T-helper 2 cell treated with Interferon-gamma antibody and Interleukin-4, amounts not matched to agents 5 μg/mL and 100 μg/mL, for 36 hours (primary cell): ENCODE measurements at regions not wholly inside any gene's neighbourhood (a gene's known extent, or its start where the extent isn't known, plus 50 kb on each side); places are given as distances from the start of the nearest gene placed in this dataset.

ENCODE experiments used
- DNase-seq: peaks from one replicate; pipeline ENCODE4 v3.0.0; 2021; ENCODE audit warnings: low spot score
- H3K27ac Mint-ChIP-seq: one replicate; pipeline ENCODE4 v1.8.0; 2021; ENCODE audit warnings: mild to moderate bottlenecking, mixed read lengths
- H3K27me3 Mint-ChIP-seq: one replicate; pipeline ENCODE4 v1.8.0; 2021; ENCODE audit warnings: low read depth, mixed read lengths
- H3K36me3 Mint-ChIP-seq: one replicate; pipeline ENCODE4 v1.8.0; 2021; ENCODE audit warnings: low read depth, mixed read lengths
- H3K4me1 Mint-ChIP-seq: one replicate; pipeline ENCODE4 v1.8.0; 2021; ENCODE audit warnings: low read depth, mixed read lengths
- H3K4me3 Mint-ChIP-seq: one replicate; pipeline ENCODE4 v1.8.0; 2022; ENCODE audit warnings: mild to moderate bottlenecking, moderate library complexity, mixed read lengths
- H3K9me3 Mint-ChIP-seq: one replicate; pipeline ENCODE4 v1.8.0; 2021; ENCODE audit warnings: mixed read lengths

DNA sequence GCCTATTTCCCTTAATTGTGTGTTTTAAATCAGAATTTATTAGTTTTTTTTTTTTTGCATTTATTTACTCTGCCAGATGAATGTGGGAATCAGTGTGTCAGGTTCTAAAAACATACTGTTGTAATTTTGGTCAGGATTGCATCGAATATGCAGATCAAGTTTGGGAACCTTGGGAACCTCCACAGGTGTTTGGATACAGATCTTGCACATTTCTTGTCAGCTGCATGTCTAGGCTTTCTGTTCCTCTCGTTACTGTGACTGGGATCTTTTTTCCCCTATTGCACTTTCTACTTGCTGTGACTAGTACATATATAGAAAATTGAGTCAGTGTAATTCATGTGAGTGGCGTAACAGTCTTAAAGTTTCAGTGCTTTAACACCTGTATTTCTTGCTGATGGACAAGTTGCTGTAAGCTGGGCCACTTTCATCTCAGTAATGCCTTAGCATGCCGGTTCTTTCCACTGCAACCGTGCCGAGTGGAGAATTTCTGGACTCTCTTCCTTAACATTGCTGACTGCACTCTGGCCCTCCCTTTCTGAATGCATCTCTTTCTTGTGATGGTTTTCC is 112.5 kb downstream of the TENT4A start:
- DNase-seq, result no peak

DNA sequence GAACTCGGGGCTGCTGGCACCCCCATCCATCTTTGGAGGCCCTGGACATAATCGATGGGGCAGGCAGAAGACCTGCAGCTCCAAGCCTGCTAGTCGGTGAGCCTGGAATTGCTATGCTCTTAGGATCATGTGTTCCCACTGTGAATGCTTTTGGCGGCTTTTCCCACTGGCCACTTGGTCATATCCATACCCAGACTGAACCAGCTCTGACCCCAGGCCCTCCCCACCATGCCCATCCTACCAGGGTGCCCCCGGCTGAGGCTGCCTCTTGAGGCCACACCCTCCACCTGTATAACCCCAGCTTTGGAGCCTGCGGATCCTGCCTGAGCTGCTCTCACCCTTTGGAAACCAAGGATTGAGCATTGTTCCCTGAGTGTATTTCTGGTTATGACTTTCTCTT is 113.5 kb downstream of the TENT4A start:
- peaks cover 7% of the 10 kb centered on the region for H3K9me3 Mint-ChIP-seq
- no peak overlapping the region for H3K4me3 Mint-ChIP-seq
- peaks cover 12% of the 10 kb centered on the region for H3K27me3 Mint-ChIP-seq
- no peaks in the 10 kb centered on the region for H3K36me3 Mint-ChIP-seq
- DNase-seq, result no peak
- peaks cover 48% of the 10 kb centered on the region for H3K4me1 Mint-ChIP-seq
- H3K27ac Mint-ChIP-seq, result no peak overlapping the region

More for the DNA sequence above, 112.5 kb downstream of the TENT4A start:
- H3K9me3 Mint-ChIP-seq, result peaks cover 7% of the 10 kb centered on the region
- no peak overlapping the region for H3K27ac Mint-ChIP-seq
- peaks cover 41% of the 10 kb centered on the region for H3K4me1 Mint-ChIP-seq
- no peaks in the 10 kb centered on the region for H3K36me3 Mint-ChIP-seq
- H3K4me3 Mint-ChIP-seq, result no peak overlapping the region
- peaks cover 16% of the 10 kb centered on the region for H3K27me3 Mint-ChIP-seq

GRCh38 chr5:6827526-6828219 is 114.4 kb downstream of the TENT4A start:
- DNase-seq, result peak; percentile 67
- Mint-ChIP-seq H3K27me3 (peaks cover 8% of the 10 kb centered on the region), H3K4me1 (peaks cover 56% of the 10 kb centered on the region), H3K36me3 (no peaks in the 10 kb centered on the region), H3K27ac (peak overlapping the region; percentile 92), H3K4me3 (peak overlapping the region; percentile 80), H3K9me3 (peaks cover 7% of the 10 kb centered on the region)

- Mint-ChIP-seq H3K4me3 (peak overlapping the region; percentile 80), H3K27ac (peak overlapping the region; percentile 92), H3K27me3 (no peaks in the 10 kb centered on the region), H3K9me3 (peaks cover 7% of the 10 kb centered on the region), H3K4me1 (peaks cover 55% of the 10 kb centered on the region), H3K36me3 (no peaks in the 10 kb centered on the region)
- peak; percentile 82 for DNase-seq
Measured at GRCh38 chr5:6829150-6829784, 116.0 kb downstream of the TENT4A start.

DNA sequence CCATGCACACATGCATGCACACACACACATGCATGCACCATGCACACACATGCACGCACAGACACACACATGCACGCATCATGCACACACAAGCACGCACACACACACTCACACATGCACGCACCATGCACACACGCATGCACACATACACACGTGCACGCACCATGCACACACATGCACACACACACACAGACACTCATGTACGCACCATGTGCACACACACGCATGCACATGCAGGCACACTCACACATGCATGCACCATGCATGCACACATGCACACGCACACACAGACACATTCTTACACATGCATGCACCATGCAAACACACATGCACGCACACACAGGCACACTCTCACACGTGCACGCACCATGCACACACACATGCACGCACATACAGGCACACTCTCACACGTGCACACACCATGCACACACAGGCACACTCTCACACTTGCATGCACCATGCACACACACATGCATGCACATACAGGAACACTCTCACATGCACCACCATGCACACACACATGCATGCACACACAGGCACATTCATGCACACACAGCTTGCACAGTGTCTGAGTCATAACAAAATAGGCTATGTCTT is 117.5 kb downstream of the TENT4A start:
- H3K4me3 Mint-ChIP-seq, result peak overlapping the region; percentile 55
- no peaks in the 10 kb centered on the region for H3K36me3 Mint-ChIP-seq
- H3K27me3 Mint-ChIP-seq, result no peaks in the 10 kb centered on the region
- DNase-seq, result no peak
- H3K9me3 Mint-ChIP-seq, result peaks cover 11% of the 10 kb centered on the region
- H3K4me1 Mint-ChIP-seq, result peaks cover 55% of the 10 kb centered on the region
- H3K27ac Mint-ChIP-seq, result peak overlapping the region; percentile 67

DNA sequence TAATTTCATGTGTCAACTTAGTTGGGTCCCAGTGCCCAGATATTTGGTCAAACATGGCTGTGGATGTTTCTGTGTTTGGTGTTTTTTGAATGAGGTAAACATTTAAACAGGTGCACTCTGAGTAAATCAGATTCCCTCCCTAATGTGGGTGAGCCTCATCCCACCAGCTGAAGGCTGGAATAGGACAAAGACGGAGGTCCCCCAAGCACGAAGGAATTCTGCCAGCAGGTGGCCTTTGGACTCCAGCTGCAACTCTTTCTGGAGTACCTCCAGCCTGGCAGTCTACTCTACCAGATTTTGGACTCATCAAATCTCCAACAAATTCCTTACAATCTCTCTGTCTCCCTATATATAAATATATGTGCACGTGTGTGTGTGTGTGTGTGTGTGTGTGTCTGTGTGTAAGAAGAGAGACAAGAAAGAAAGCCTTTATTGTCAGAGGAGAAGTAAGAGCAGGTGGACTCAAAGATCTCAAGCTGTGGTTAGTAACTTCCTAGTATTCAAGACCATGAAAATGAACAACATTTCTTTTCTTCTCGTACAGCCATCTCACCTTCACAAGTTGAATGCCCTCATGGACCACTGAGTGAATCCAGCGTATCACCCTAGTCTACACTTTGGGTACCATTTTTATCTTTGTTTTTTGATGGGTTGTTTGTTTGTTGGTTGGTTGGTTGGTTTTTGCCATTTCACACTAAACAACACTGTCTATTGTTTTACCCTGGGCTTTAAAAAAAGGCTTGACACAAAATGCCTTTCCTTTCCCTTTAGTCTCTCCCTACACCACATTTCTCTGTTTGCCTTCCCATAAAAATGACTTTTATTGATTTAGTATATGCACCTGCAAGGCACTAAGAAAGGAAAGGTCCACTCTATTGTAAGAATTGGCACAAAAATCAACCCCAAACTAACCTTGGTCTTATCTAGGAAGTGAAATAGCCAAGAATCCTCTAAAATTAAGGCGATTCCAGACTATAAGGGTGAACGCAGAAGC is 118.7 kb downstream of the TENT4A start:
- H3K27me3 Mint-ChIP-seq, result no peaks in the 10 kb centered on the region
- H3K9me3 Mint-ChIP-seq, result peaks cover 11% of the 10 kb centered on the region
- peak overlapping the region; percentile 26 for H3K4me3 Mint-ChIP-seq
- DNase-seq, result no peak
- H3K4me1 Mint-ChIP-seq, result peaks cover 55% of the 10 kb centered on the region
- no peaks in the 10 kb centered on the region for H3K36me3 Mint-ChIP-seq
- no peak overlapping the region for H3K27ac Mint-ChIP-seq

- Mint-ChIP-seq H3K36me3 (no peaks in the 10 kb centered on the region), H3K27me3 (no peaks in the 10 kb centered on the region), H3K4me3 (peak overlapping the region; percentile 22), H3K9me3 (peaks cover 18% of the 10 kb centered on the region), H3K4me1 (peaks cover 49% of the 10 kb centered on the region), H3K27ac (no peak overlapping the region)
- no peak for DNase-seq
Measured at GRCh38 chr5:6832994-6833393, 119.8 kb downstream of the TENT4A start.

- H3K27ac Mint-ChIP-seq, result no peak overlapping the region
- no peak for DNase-seq
- H3K4me1 Mint-ChIP-seq, result peaks cover 45% of the 10 kb centered on the region
- H3K27me3 Mint-ChIP-seq, result no peaks in the 10 kb centered on the region
- no peak overlapping the region for H3K4me3 Mint-ChIP-seq
- peaks cover 18% of the 10 kb centered on the region for H3K9me3 Mint-ChIP-seq
- no peaks in the 10 kb centered on the region for H3K36me3 Mint-ChIP-seq
Measured at GRCh38 chr5:6833406-6833805, 120.2 kb downstream of the TENT4A start.

DNA sequence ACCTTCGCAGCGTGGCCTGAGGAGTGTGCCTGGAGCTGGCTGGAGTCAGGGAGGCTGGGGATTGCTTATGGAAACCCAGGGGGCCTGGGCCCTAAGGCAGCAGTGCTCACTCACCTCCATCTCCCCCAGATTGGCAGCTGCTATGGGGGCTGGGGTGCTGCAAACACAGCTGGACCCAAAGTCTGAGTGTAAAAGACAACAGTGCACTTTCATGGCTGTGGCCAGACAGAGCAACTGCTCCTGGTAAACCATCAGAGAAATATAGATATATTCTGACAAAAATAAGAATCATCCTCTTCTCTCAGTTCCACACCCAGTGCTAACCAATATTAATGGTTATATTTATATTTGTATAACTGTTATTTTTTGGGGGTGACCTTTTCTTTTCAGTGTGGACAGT is 123.9 kb downstream of the TENT4A start:
- H3K36me3 Mint-ChIP-seq, result no peaks in the 10 kb centered on the region
- peaks cover 5% of the 10 kb centered on the region for H3K27me3 Mint-ChIP-seq
- no peak overlapping the region for H3K27ac Mint-ChIP-seq
- H3K9me3 Mint-ChIP-seq, result peaks cover 11% of the 10 kb centered on the region
- peaks cover 11% of the 10 kb centered on the region for H3K4me1 Mint-ChIP-seq
- no peak overlapping the region for H3K4me3 Mint-ChIP-seq
- no peak for DNase-seq

DNA sequence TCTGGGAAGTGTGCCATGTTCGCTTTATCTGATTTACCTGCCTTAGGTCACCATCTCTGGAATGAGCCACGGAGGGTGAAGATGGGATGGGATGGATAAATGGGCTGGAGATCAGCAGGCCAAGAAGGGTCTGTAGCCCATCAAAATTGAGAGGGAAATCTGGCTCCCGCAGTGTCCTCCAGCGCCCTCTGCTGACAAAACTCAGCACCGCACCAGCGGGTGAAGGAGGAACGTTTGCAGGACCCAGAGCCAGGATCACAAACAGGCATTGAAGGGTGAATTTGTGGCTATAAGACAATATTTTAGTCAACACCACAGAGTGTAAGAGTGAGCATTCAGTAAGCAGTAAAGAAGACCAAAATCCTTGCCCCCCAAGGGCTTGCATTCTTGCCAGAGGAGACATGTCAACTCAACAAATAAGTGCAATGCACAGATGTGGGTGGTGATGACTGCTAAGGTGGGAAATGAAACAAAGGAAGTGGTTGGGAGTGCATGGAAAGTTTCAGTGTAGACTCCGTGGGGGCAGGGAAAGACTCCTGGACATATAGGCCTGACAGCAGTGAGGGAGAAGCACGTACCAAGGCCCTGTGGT is 124.4 kb downstream of the TENT4A start:
- Mint-ChIP-seq H3K36me3 (no peaks in the 10 kb centered on the region), H3K4me3 (no peak overlapping the region), H3K4me1 (peaks cover 7% of the 10 kb centered on the region), H3K9me3 (peaks cover 11% of the 10 kb centered on the region), H3K27me3 (peaks cover 5% of the 10 kb centered on the region), H3K27ac (no peak overlapping the region)
- DNase-seq, result no peak

GRCh38 chr5:6838736-6839135 is 125.5 kb downstream of the TENT4A start:
- Mint-ChIP-seq H3K27ac (no peak overlapping the region), H3K27me3 (peaks cover 5% of the 10 kb centered on the region), H3K36me3 (no peaks in the 10 kb centered on the region), H3K4me3 (no peak overlapping the region), H3K9me3 (peaks cover 11% of the 10 kb centered on the region), H3K4me1 (peaks cover 1% of the 10 kb centered on the region)
- DNase-seq, result no peak

- Mint-ChIP-seq H3K27me3 (peaks cover 5% of the 10 kb centered on the region), H3K36me3 (no peaks in the 10 kb centered on the region), H3K27ac (no peak overlapping the region), H3K9me3 (peaks cover 11% of the 10 kb centered on the region), H3K4me1 (peaks cover 1% of the 10 kb centered on the region), H3K4me3 (no peak overlapping the region)
- DNase-seq, result no peak
Measured at GRCh38 chr5:6840136-6840793, 127.0 kb downstream of the TENT4A start.

GRCh38 chr5:6843335-6843734 is 130.1 kb downstream of the TENT4A start:
- H3K27ac Mint-ChIP-seq, result no peak overlapping the region
- H3K4me3 Mint-ChIP-seq, result no peak overlapping the region
- no peaks in the 10 kb centered on the region for H3K36me3 Mint-ChIP-seq
- H3K9me3 Mint-ChIP-seq, result no peaks in the 10 kb centered on the region
- peaks cover 5% of the 10 kb centered on the region for H3K27me3 Mint-ChIP-seq
- DNase-seq, result no peak
- peaks cover 9% of the 10 kb centered on the region for H3K4me1 Mint-ChIP-seq
